Tibial artery (tissue), 4 donors: ENCODE measurements at regions not wholly inside any gene's neighbourhood (a gene's known extent, or its start where the extent isn't known, plus 50 kb on each side); places are given as distances from the start of the nearest gene placed in this dataset.

Experiments used
- DNase-seq, 2 donors: peaks; one replicate each; pipeline ENCODE4 v3.0.0-alpha.2; 2019
- H3K27ac ChIP-seq, 2 donors: fragments of 200-600 bp; sonication (generic) in 1 of 2; 1 replicate in 1 of 2; 2 replicates in 1 of 2; pipeline ENCODE4 v1.5.1; 2018 to 2019; ENCODE audit warnings: mild to moderate bottlenecking in 1 of 2
- H3K27me3 ChIP-seq, 2 donors: fragments of 200-600 bp; sonication (generic) in 1 of 2; one replicate each; pipeline versions ENCODE4 v1.5.1 to v1.6.0; 2016 to 2019
- H3K36me3 ChIP-seq, 3 donors: fragments of 200-600 bp; sonication (generic) in 2 of 3; one replicate each; pipeline ENCODE4 v1.5.1; 2016 to 2019; ENCODE audit warnings: mild to moderate bottlenecking in 2 of 3
- H3K4me1 ChIP-seq, 4 donors: fragments of 200-600 bp; sonication (generic) in 2 of 4; 1 replicate in 3 of 4; 2 replicates in 1 of 4; pipeline ENCODE4 v1.5.1; 2016 to 2019
- H3K4me3 ChIP-seq, 2 donors: fragments of 200-600 bp; sonication (generic) in 1 of 2; 1 replicate in 1 of 2; 2 replicates in 1 of 2; pipeline ENCODE4 v1.5.1; 2018 to 2019; ENCODE audit warnings: mild to moderate bottlenecking in 2 of 2
- H3K9me3 ChIP-seq, 3 donors: fragments of 200-600 bp; sonication (generic) in 1 of 3; one replicate each; pipeline ENCODE4 v1.5.1; 2016 to 2019
- intact Hi-C: fragments of 100-400 bp; cut with DNase I; formaldehyde crosslinking; loops from one replicate; pipeline ENCODE4 v1.15.0; 2023; ENCODE audit warnings: low total_unique reads
- TF ChIP-seq, protein P1 (sequence below), 2 experiments: fragments of 200-600 bp in 1 of 2; fragments of 450-650 bp in 1 of 2; IDR thresholded peaks; one replicate each; pipeline ENCODE4 v1.5.1; 2017 to 2019; ENCODE audit warnings: antibody characterized with exemption in 2 of 2, mild to moderate bottlenecking in 1 of 2, moderate library complexity in 1 of 2

DNA sequence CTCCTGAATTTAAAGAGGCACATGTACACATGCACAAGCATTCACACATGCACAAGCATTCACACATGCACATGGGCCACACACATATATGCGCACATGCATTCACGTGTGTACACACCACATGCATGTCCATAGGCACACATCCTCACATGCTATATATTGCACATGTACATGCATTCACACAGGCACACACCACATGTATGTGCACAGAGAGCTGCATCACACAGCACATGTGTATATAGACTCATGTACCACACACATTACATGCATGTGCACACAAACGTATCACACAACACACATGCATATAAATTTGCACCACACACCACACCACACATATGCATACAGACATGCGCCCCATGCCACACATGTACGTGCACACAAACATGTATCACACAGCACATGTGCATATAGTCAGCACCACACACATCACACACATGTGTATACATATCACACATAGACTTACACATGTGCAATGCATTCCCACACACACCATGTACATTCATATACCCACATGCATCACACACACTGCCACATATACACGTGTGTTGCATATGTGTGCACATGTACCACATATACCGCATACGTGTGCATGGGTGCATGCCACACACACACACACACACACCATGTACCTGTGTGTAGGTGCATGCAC, 54.6 kb upstream of the COL18A1 start:
- Histone ChIP-seq H3K27me3 (no peaks in the 10 kb centered on the region), H3K27ac (peak overlapping the region; percentile 78 to 79)
- intact Hi-C loops = no loop called here

DNA sequence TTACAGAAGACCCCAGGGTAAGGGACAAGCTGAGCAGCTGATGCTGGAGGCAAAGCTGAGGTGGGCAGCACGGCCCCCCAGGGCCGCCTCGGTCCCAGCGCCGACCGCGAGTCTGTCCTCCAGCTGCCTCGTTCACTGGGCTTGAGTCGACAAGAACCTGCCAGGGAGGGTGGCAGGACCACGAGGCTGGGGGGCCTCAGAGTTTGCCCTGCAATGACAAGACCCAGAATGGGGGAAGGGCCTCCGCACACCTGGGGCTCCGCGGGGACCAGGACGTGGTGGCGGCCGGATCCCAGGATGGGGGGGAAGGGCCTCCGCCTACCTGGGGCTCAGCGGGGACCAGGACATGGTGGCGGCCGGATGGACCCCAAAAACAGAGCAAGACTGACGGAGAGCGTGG, 53.9 kb upstream of the COL18A1 start:
- Histone ChIP-seq H3K9me3 (no peaks in the 10 kb centered on the region), H3K4me3 (no peak overlapping the region), H3K36me3 (no peaks in the 10 kb centered on the region), H3K27ac (peak overlapping the region; percentile 0 to 33), H3K4me1 (peaks cover 5 to 48% (median 43%) of the 10 kb centered on the region in 4 donors), H3K27me3 (no peaks in the 10 kb centered on the region)
- no peak for DNase-seq
- intact Hi-C loops = no loop called here
- TF ChIP-seq, protein P1, sequence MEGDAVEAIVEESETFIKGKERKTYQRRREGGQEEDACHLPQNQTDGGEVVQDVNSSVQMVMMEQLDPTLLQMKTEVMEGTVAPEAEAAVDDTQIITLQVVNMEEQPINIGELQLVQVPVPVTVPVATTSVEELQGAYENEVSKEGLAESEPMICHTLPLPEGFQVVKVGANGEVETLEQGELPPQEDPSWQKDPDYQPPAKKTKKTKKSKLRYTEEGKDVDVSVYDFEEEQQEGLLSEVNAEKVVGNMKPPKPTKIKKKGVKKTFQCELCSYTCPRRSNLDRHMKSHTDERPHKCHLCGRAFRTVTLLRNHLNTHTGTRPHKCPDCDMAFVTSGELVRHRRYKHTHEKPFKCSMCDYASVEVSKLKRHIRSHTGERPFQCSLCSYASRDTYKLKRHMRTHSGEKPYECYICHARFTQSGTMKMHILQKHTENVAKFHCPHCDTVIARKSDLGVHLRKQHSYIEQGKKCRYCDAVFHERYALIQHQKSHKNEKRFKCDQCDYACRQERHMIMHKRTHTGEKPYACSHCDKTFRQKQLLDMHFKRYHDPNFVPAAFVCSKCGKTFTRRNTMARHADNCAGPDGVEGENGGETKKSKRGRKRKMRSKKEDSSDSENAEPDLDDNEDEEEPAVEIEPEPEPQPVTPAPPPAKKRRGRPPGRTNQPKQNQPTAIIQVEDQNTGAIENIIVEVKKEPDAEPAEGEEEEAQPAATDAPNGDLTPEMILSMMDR (IDR thresholded peaks at IDR 0.05) = no peak

More for the DNA sequence above, 54.6 kb upstream of the COL18A1 start:
- Histone ChIP-seq H3K4me1 (peaks cover 5 to 48% (median 43%) of the 10 kb centered on the region in 4 donors), H3K9me3 (no peaks in the 10 kb centered on the region), H3K36me3 (no peaks in the 10 kb centered on the region), H3K4me3 (no peak overlapping the region)
- DNase-seq = no peak
- TF ChIP-seq, protein P1 (IDR thresholded peaks at IDR 0.05) = no peak

DNA sequence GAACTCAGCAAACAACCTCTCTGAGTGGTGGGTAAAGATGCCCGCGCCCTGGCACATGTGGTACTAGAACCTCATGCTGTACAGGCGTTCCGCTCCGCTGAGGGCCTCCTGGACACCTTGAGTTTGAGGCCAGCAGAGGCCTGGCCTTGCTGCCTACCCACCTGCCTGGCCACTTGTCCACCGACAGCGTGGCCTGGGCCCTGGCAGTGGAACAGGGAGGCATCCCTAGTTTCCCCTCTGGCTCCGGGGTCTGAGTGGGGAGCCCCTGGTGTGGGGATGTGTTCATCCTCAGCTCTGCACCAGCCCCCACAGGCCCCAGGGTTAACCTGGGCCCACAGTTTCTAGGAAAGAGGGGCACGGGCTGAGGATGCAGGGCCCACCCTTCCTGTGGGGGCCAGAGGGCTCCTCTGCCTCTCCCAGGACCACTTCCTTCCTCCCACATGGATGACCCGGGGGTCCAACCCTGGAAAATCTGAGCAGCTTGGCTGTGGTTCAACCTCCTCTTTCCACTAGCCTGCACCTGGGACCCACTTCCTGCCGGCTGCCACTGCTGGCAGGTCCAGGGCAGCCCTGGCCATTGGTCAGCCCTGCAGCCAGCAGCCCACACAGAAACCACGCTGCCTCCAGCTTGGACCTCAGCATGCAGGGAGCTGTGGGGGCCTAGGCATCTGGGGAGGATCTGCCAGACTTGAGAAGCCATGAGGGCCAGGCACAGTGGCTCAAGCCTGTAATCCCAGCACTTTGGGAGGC, 53.3 kb upstream of the COL18A1 start:
- Histone ChIP-seq H3K27me3 (no peaks in the 10 kb centered on the region), H3K9me3 (no peaks in the 10 kb centered on the region), H3K36me3 (no peaks in the 10 kb centered on the region), H3K4me3 (no peak overlapping the region), H3K4me1 (peaks cover 5 to 48% (median 43%) of the 10 kb centered on the region in 4 donors), H3K27ac (peak overlapping the region; percentile 0 to 33)
- no peak for DNase-seq
- TF ChIP-seq, protein P1 (IDR thresholded peaks at IDR 0.05) = no peak
- intact Hi-C loops = no loop called here

DNA sequence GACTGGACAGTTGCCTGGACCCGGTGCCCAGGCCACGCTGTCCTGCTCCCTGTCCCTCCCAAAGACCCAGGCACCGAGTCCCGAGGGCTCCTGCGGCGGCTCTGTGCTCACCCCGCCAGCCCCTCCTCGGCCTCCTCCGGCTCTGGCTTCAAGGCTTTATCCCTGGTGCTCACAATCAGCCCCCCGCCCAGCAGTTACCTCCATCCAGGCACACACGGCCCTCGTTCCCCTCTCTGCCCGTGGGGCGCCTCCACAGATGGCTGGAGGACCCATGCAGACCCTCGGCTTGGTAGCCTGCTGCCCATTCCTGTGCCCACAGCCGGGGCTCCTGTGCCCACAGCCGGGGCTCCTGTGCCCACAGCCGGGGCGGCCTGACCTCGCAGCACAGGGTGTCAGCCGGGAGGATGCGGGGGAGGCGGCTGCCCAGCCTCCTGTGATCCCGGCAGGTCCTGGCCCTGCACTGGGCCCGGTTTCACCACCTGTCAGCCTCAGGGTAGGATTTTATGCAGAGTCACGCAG, 52.3 kb upstream of the COL18A1 start:
- TF ChIP-seq, protein P1 (IDR thresholded peaks at IDR 0.05) = no peak
- no peak overlapping the region for H3K4me3 ChIP-seq
- H3K36me3 ChIP-seq = no peaks in the 10 kb centered on the region
- no peaks in the 10 kb centered on the region for H3K9me3 ChIP-seq
- intact Hi-C loops = no loop called here
- no peak for DNase-seq
- H3K4me1 ChIP-seq = peaks cover 5 to 45% (median 37%) of the 10 kb centered on the region in 4 donors
- H3K27me3 ChIP-seq = no peaks in the 10 kb centered on the region
- no peak overlapping the region for H3K27ac ChIP-seq

DNA sequence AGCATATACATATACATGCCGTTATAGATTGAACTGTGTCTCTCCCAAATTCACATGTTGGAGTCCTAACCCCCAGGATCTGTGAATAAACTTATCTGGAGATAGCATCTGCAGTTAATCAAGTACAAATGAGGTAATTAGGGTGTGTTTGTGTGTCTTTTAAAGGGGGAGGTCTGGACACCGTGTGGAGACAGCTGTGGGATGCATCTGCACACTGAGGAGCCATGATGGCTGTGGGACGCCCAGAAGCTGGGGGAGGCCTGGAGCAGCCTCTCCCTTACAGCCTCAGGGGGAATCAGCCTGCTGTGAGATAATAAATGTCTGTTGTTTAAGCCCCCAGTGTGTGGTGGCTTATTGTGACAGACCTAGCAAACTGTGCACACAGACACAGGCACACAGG, 51.8 kb upstream of the COL18A1 start:
- Histone ChIP-seq H3K4me3 (no peak overlapping the region), H3K9me3 (no peaks in the 10 kb centered on the region), H3K36me3 (no peaks in the 10 kb centered on the region), H3K27me3 (no peaks in the 10 kb centered on the region), H3K27ac (no peak overlapping the region), H3K4me1 (peaks cover 5 to 40% (median 33%) of the 10 kb centered on the region in 4 donors)
- intact Hi-C loops = no loop called here
- DNase-seq = no peak
- TF ChIP-seq, protein P1 (IDR thresholded peaks at IDR 0.05) = no peak
